ENCODE measurements at regions not wholly inside any gene's neighbourhood (a gene's known extent, or its start where the extent isn't known, plus 50 kb on each side); places are given as distances from the start of the nearest gene placed in this dataset.

- no peak for ATAC-seq
- Histone ChIP-seq H3K36me3 (no peaks in the 10 kb centered on the region), H3K4me3 (no peak overlapping the region), H3K27ac (no peak overlapping the region), H3K27me3 (no peaks in the 10 kb centered on the region), H3K4me1 (no peaks in the 10 kb centered on the region), H3K9me3 (no peaks in the 10 kb centered on the region)
- TF ChIP-seq, protein P1, sequence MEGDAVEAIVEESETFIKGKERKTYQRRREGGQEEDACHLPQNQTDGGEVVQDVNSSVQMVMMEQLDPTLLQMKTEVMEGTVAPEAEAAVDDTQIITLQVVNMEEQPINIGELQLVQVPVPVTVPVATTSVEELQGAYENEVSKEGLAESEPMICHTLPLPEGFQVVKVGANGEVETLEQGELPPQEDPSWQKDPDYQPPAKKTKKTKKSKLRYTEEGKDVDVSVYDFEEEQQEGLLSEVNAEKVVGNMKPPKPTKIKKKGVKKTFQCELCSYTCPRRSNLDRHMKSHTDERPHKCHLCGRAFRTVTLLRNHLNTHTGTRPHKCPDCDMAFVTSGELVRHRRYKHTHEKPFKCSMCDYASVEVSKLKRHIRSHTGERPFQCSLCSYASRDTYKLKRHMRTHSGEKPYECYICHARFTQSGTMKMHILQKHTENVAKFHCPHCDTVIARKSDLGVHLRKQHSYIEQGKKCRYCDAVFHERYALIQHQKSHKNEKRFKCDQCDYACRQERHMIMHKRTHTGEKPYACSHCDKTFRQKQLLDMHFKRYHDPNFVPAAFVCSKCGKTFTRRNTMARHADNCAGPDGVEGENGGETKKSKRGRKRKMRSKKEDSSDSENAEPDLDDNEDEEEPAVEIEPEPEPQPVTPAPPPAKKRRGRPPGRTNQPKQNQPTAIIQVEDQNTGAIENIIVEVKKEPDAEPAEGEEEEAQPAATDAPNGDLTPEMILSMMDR (IDR thresholded peaks at IDR 0.05): no peak
- no peak for TF ChIP-seq POLR2A (IDR thresholded peaks at IDR 0.05)
- intact Hi-C loops (cut with DNase I): no loop called here
- no peak for DNase-seq
Observed at GRCh38 chr4:120617171-120617570, 305.4 kb downstream of the PRDM5 start.

- ATAC-seq: no peak
- 33% methylated on average over 1 of the region's 1 CpG for WGBS (ENCODE audit: insufficient coverage, low coverage, low lambda C conversion rate, missing lambda C conversion rate)
- no peak for TF ChIP-seq POLR2A (IDR thresholded peaks at IDR 0.05)
- TF ChIP-seq, protein P1 (IDR thresholded peaks at IDR 0.05): no peak
Observed at GRCh38 chr4:120616041-120616440, 306.5 kb downstream of the PRDM5 start.

DNA sequence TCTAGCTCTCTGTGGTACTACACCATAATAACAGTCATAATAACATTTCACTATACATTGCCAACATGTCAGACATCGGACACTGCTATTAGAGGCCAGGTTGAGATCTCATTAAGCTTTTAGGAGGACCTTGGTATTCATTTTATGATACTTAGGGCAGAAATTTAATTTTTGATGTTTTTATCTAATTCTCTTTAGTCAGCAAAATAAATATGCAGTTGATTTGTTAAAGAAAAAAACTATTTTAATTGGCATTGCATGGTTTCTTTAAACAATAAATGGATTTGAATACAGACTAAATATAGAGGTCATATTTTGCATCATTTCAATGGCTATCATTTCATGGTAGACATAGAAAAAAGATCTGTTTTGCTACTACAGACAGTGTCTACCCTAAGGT lies 308.7 kb downstream of the PRDM5 start:
- Histone ChIP-seq H3K4me1 (no peaks in the 10 kb centered on the region), H3K4me3 (no peak overlapping the region), H3K27ac (no peak overlapping the region), H3K9me3 (no peaks in the 10 kb centered on the region), H3K27me3 (no peaks in the 10 kb centered on the region), H3K36me3 (no peaks in the 10 kb centered on the region)
- ATAC-seq: no peak
- no peak for DNase-seq
- WGBS (ENCODE audit: insufficient coverage, low coverage, low lambda C conversion rate, missing lambda C conversion rate): 50% methylated on average over 1 of the region's 1 CpG
- intact Hi-C loops (cut with DNase I): no loop called here
- TF ChIP-seq, protein P1 (IDR thresholded peaks at IDR 0.05): no peak
- no peak for TF ChIP-seq POLR2A (IDR thresholded peaks at IDR 0.05)

More at GRCh38 chr4:120616041-120616440, 306.5 kb downstream of the PRDM5 start:
- no peak overlapping the region for H3K27ac ChIP-seq
- H3K4me1 ChIP-seq: no peaks in the 10 kb centered on the region
- no peaks in the 10 kb centered on the region for H3K36me3 ChIP-seq
- no peak for DNase-seq
- no peak overlapping the region for H3K4me3 ChIP-seq
- H3K9me3 ChIP-seq: no peaks in the 10 kb centered on the region
- intact Hi-C loops (cut with DNase I): no loop called here
- no peaks in the 10 kb centered on the region for H3K27me3 ChIP-seq

GRCh38 chr4:120611092-120611491 lies 311.4 kb downstream of the PRDM5 start:
- Histone ChIP-seq H3K9me3 (peaks cover 0 to 6% (median 0%) of the 10 kb centered on the region in 4 donors), H3K4me3 (no peak overlapping the region)

More at GRCh38 chr4:120611092-120611491, 311.4 kb downstream of the PRDM5 start:
- DNase-seq: no peak
- no peaks in the 10 kb centered on the region for H3K36me3 ChIP-seq
- intact Hi-C loops (cut with DNase I): no loop called here
- H3K27ac ChIP-seq: no peak overlapping the region
- 24% methylated on average over 1 of the region's 1 CpG for WGBS (ENCODE audit: insufficient coverage, low coverage, low lambda C conversion rate, missing lambda C conversion rate)
- no peak for ATAC-seq
- H3K4me1 ChIP-seq: no peaks in the 10 kb centered on the region
- no peaks in the 10 kb centered on the region for H3K27me3 ChIP-seq
- no peak for TF ChIP-seq POLR2A (IDR thresholded peaks at IDR 0.05)
- TF ChIP-seq, protein P1 (IDR thresholded peaks at IDR 0.05): no peak

All from right lobe of liver (tissue), 6 donors.